ENCODE measurements at regions not wholly inside any gene's neighbourhood (a gene's known extent, or its start where the extent isn't known, plus 50 kb on each side); places are given as distances from the start of the nearest gene placed in this dataset.
A peak's percentile ranks its signal among the peaks of the same experiment; 100 is the strongest.
"Not testable (repeated sequence)": the region's sequence is repeated elsewhere in the genome, so short reads cannot be mapped to it uniquely, and the experiment has no call there.

DNA sequence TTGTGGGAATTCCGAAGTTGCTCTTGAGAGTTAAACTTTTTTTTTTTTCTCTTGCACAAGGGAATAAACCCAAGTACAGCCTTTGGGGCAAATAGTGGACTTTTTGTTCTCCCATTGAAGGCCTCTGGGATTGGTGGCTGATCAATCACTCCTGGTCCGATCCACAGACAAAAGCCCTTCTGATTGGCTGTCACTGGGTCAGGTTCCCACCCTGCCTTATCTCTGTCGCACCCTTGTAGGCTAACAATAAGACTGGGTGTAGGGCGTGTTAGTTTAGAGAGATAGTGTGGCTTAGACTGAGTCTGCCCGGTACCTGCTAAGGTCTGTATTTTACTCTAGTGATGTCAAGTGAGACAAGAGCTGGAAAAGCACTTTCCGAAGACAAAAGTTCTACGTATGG lies 380.8 kb downstream of the NDFIP2 start:
- no peak for DNase-seq

GRCh38 chr13:79860791-79861190 lies 379.8 kb downstream of the NDFIP2 start:
- no peak for DNase-seq

DNA sequence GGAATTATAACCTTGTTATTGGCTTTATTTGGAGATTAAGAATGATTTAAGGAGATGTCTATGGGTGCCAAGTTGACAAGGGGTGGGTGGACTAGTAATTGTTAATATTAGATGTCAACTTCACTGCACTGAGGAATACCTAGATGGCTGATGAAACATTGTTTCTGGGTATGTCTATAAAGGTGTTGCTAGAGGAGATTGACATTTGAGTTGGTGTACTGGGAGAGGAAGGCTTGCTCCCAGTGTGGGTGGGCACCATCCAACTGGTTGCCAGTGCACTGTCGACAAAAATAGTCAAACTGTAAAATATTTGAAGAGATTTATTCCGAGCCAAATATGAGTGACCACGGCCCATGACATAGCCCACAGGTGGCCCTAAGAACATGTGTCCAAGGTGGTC lies 378.8 kb downstream of the NDFIP2 start:
- no peak for DNase-seq

- DNase-seq: no peak
These were observed 372.3 kb downstream of the NDFIP2 start for GRCh38 chr13:79853251-79853650.

GRCh38 chr13:79851318-79851717 lies 370.4 kb downstream of the NDFIP2 start:
- no peak for DNase-seq

GRCh38 chr13:79847882-79848592 lies 367.1 kb downstream of the NDFIP2 start:
- peak; percentile 30 for DNase-seq

- DNase-seq: no peak
These were observed 365.4 kb downstream of the NDFIP2 start for GRCh38 chr13:79846386-79846785.

GRCh38 chr13:79837741-79838450 lies 356.9 kb downstream of the NDFIP2 start:
- no peak for DNase-seq

DNA sequence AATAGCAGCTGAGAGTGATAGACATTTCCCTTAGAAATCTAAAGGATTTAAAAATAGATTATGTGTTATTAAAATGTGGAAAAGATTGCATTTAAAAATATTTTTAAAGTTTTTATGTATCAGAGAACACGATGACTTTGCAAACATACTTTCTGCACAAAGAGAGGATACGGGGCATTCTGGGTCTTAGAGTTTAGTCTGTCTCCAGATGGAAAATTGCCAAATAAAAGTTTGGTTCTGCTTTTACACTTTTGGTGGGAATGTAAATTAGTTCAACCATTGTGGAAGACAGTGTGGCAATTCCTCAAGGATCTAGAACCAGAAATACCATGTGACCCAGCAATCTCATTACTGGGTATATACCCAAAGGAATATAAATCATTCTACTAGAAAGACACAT lies 355.2 kb downstream of the NDFIP2 start:
- not testable (repeated sequence) for DNase-seq

GRCh38 chr13:79834876-79835275 lies 353.9 kb downstream of the NDFIP2 start:
- no peak for DNase-seq

DNA sequence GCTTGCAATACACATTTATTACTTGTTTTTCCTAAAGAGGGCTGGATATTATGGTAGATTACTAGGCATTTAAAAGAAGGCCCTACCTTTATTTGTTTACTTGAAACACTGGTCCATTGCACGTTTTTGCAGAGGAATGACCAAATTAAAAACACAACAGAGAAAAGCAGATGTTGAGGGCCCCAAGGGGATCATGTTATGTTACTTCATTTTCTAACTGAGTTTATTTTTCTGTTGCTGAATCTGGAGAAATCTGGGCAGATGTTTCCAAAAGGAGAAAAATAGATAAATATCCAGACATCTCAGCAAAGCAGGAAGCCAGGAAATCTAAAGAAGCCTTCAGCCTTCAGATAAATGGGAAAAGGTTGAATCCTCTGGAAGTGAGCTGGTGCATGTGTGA lies 353.0 kb downstream of the NDFIP2 start:
- no peak for DNase-seq

DNA sequence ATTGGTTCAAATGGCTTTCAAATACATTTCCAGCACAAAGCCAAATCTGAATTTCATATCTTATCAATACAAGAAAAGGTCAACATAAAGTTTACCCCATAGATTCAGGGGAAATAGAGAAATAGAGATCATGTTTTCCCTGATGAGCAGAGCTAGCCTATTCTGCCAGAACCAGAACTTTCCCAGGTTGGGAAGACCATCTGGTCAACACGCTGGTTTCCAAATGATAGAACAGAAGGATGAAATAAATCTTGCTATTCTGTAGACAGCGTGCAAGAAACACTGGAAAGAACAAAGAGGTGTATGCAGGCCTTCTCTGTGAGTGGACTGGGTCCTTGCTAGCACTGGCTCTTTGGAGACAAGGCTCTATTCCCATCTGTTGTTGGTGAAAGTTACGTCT lies 350.6 kb downstream of the NDFIP2 start:
- no peak for DNase-seq

- no peak for DNase-seq
These were observed 350.0 kb downstream of the NDFIP2 start for GRCh38 chr13:79830945-79831344.

DNA sequence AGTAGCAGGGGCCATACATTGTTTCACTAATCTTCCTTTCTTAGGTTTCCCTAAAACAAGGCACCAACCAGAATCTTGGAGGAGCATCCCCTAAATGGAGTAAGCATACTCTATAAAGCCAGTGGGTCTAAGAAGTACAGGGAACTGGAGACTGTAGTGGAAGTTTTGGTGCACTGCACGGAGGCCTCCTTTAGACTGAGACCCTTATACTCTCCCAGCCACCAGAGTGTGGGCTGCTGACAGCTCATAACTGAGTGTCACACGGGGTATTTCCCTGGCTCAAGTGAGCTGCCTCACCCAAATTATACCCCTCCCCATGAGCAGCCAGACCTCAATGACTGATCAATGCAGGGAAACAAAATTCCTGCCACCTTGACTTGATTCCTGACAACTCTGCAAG lies 349.5 kb downstream of the NDFIP2 start:
- DNase-seq: no peak

DNA sequence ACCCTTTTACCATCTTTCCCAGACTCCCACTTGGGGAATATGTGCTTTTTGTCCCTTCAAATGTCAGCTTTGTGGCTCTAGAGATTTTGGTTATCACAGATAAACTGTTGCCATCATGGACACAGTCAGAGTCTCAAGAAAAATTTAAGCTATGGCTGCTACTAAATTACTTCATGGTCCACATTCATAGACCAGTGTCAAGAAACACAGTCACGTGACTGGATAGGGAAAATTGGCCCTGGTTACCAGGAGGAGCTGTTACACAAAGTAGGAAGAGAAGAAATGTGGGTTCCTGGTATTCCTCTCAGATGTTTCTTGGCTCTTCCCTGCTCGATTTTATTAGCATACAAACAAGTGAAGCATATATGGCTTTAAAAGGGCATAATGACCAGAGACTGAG lies 348.9 kb downstream of the NDFIP2 start:
- no peak for DNase-seq

GRCh38 chr13:79825959-79826358 lies 345.0 kb downstream of the NDFIP2 start:
- no peak for DNase-seq

- DNase-seq: no peak
These were observed 334.1 kb downstream of the NDFIP2 start for GRCh38 chr13:79815041-79815440.

DNA sequence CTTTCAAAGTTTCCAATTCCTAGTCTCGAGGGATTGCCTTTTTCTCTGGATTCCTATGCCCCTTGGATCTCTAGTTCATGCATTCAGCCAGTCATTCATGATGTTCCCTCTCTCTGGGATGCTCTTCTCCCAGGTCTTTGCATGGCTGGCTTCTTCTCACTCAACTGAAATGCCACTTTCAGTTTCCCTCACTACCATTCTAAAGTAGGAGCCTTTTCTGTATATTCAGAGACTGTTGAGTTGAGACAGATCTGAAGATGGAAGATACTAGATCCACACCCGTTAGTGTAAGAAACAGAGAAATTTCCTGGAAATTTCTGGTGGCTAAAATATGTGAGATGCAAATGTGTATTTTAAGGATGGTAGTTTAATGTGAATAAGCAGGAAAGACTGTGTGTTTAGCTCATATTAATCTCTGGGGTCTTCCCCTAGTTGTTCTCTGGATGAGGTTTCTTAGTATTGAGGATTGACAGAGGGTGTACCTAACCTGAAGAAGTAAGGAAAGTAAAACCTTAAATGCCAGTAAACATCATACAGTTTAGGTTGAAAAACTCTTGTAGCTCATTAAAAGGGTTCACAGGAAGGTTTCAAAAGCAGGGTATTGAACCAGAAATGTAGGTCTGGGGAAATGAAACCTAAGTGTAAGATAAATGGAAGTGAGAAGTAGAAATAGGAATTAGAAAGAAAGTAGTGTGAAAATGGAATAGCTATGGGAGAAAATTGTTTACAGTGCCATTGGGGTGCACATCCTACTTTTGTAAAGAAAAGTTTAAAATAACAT lies 331.3 kb downstream of the NDFIP2 start:
- no peak for DNase-seq

DNA sequence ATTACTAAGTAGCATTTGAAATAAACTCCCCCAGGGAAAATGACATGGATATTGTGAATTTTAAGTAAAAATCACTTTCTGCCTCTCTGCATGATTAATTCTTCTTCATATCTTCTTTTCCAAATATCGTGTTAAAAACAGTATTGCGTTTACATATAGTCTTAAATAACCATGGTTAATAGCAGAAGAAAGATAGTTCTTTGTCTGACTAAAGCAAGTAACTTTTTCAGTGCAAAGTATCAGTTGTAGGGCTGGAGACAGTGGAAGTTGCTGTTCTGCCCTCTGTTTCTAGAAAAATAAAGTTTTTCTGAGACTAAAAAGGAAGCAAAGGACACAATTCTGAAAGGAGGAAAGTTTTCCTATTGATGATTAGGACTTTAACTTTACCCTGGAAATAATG lies 330.2 kb downstream of the NDFIP2 start:
- DNase-seq: no peak

- DNase-seq: no peak
These were observed 329.7 kb downstream of the NDFIP2 start for GRCh38 chr13:79810669-79811068.

DNA sequence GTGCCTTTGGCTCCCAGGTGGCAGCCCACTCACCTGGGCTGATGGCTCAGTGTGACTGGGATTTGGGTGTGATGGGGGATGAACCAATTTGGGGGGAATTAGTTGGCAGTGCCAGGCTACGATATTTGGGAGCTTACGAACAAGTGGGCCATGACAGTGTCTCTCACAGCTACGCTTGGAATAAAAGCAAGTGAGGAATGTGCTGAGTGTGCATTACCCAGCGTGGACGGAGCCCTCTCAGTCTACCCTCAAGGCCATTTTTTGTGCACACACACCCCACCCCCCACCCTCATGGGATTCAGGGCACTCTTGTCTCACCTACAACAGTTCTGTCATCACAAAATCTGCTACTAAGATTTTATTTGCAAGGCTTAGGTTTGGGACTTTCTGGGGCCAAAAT lies 329.1 kb downstream of the NDFIP2 start:
- no peak for DNase-seq

DNA sequence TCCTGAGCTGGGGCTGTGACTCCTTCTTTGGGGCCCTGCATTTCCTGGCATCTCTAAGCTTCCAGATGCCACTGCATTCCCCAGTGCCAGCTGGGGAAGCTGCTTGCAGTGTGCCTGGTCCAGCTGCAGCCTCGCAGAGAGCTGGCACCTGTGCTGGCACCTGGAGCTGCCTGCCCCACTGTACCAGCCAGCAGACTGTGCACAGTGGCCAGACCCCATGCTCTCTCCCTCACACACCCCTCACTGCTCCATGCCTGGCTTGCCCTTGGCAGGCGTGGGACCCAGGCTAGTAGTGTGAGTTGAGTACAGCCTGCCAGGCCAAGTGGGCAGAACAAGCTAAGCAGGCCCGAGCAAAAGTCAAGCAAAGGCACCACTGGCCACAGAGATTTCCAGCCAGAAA lies 327.5 kb downstream of the NDFIP2 start:
- DNase-seq: no peak

- DNase-seq: no peak
These were observed 326.6 kb downstream of the NDFIP2 start for GRCh38 chr13:79807554-79807953.

- no peak for DNase-seq
These were observed 325.9 kb downstream of the NDFIP2 start for GRCh38 chr13:79806821-79807220.

Measured in midbrain (tissue), 1 donor.